Karpas-422 (cell line): ENCODE measurements at regions not wholly inside any gene's neighbourhood (a gene's known extent, or its start where the extent isn't known, plus 50 kb on each side); places are given as distances from the start of the nearest gene placed in this dataset.
"Not testable (repeated sequence)": the region's sequence is repeated elsewhere in the genome, so short reads cannot be mapped to it uniquely, and the experiment has no call there.

Experiments used
- DNase-seq: peaks from one replicate; pipeline ENCODE4 v3.0.0-alpha.2; 2015
- H2AFZ ChIP-seq: fragments of 200-600 bp; sonication (generic); 2 replicates; pipeline ENCODE4 v1.6.1; 2014; ENCODE audit warnings: antibody characterized with exemption, low read length, mixed read lengths
- H3K27ac ChIP-seq: fragments of 200-600 bp; sonication (generic); 2 replicates; pipeline ENCODE4 v1.5.1; 2014; ENCODE audit warnings: mild to moderate bottlenecking, low read length, moderate library complexity
- H3K27me3 ChIP-seq: fragments of 200-600 bp; sonication (generic); 2 replicates; pipeline ENCODE4 v1.6.1; 2014; ENCODE audit warnings: low read length, mixed read lengths
- H3K36me3 ChIP-seq: fragments of 200-600 bp; sonication (generic); 2 replicates; pipeline ENCODE4 v1.6.1; 2014; ENCODE audit warnings: low read length, mixed read lengths; ENCODE audit not compliant: insufficient read depth
- H3K4me1 ChIP-seq: fragments of 200-600 bp; sonication (generic); 2 replicates; pipeline ENCODE4 v1.6.1; 2014; ENCODE audit warnings: mild to moderate bottlenecking, low read length, mixed read lengths
- H3K4me2 ChIP-seq: fragments of 200-600 bp; sonication (generic); 2 replicates; pipeline ENCODE4 v1.6.1; 2014; ENCODE audit warnings: low read length, low read depth, mild to moderate bottlenecking; ENCODE audit not compliant: poor library complexity, severe bottlenecking
- H3K4me3 ChIP-seq: fragments of 200-600 bp; sonication (generic); 2 replicates; pipeline ENCODE4 v1.5.1; 2014; ENCODE audit warnings: mild to moderate bottlenecking, antibody characterized with exemption, low read length, mixed read lengths
- H3K79me2 ChIP-seq: fragments of 200-600 bp; sonication (generic); 2 replicates; pipeline ENCODE4 v1.6.1; 2014; ENCODE audit warnings: mild to moderate bottlenecking, low read length, mixed read lengths
- H3K9ac ChIP-seq: fragments of 200-600 bp; sonication (generic); 2 replicates; pipeline ENCODE4 v1.6.0; 2014; ENCODE audit warnings: low read length
- H3K9me2 ChIP-seq: fragments of 200-600 bp; sonication (generic), shearing (Covaris generic); replicated peaks from 2 replicates; pipeline ENCODE4 v1.6.0; 2014; ENCODE audit warnings: mild to moderate bottlenecking, low read length, moderate library complexity; ENCODE audit not compliant: insufficient read depth
- H3K9me3 ChIP-seq: fragments of 300-700, 200-600 bp; sonication (generic); 2 replicates; pipeline ENCODE4 v1.6.1; 2014; ENCODE audit warnings: low read length, mixed read lengths
- H4K20me1 ChIP-seq: fragments of 200-600 bp; sonication (generic); 2 replicates; pipeline ENCODE4 v1.6.1; 2014; ENCODE audit warnings: mild to moderate bottlenecking, antibody characterized with exemption, low read length, low read depth; ENCODE audit not compliant: insufficient read depth

- no peak for DNase-seq
- no peaks in the 10 kb centered on the region for H3K79me2 ChIP-seq
- H2AFZ ChIP-seq: no peak overlapping the region
- H3K27me3 ChIP-seq: 0 out of 2 replicates have a peak, but pooled peaks cover 3% of the 10 kb centered on the region
- H3K9me3 ChIP-seq: no peaks in the 10 kb centered on the region
- no peak overlapping the region for H3K27ac ChIP-seq
- H3K4me1 ChIP-seq: no peaks in the 10 kb centered on the region
- no peaks in the 10 kb centered on the region for H3K9me2 ChIP-seq
- H4K20me1 ChIP-seq: no peaks in the 10 kb centered on the region
- H3K9ac ChIP-seq: no peak overlapping the region
- H3K4me2 ChIP-seq: no peak overlapping the region
- no peaks in the 10 kb centered on the region for H3K36me3 ChIP-seq
- no peak overlapping the region for H3K4me3 ChIP-seq
Measured at GRCh38 chr6:20340068-20340848, 61.4 kb upstream of the E2F3 start.

DNA sequence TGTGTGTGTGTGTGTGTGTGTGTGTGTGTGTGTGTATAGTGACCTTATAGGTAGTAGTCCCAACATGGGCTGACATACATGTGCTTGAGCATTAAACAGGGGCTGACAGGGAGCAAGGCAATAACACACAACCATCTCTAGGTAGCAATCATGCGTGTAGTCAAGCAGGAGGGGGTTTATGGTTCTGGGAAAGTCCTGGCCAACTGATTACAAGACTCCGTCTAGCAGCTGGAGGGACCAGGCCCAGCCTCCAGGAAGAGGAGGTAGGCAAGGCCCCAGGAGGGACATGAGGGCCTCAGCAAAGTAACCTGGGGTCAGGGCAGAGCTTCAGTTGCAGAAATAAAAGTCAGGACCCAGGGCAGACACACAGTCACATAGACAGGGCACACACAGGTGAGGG is 60.6 kb upstream of the E2F3 start:
- Histone ChIP-seq H3K9ac (no peak overlapping the region), H2AFZ (no peak overlapping the region), H3K36me3 (no peaks in the 10 kb centered on the region), H3K9me3 (no peaks in the 10 kb centered on the region), H3K4me1 (no peaks in the 10 kb centered on the region), H3K79me2 (no peaks in the 10 kb centered on the region), H3K4me2 (no peak overlapping the region), H3K27ac (no peak overlapping the region), H3K9me2 (no peaks in the 10 kb centered on the region), H3K4me3 (no peak overlapping the region), H3K27me3 (0 out of 2 replicates have a peak, but pooled peaks cover 3% of the 10 kb centered on the region), H4K20me1 (no peaks in the 10 kb centered on the region)
- no peak for DNase-seq

GRCh38 chr6:20341564-20341963 is 60.1 kb upstream of the E2F3 start:
- no peaks in the 10 kb centered on the region for H3K79me2 ChIP-seq
- H3K4me2 ChIP-seq: no peak overlapping the region
- no peaks in the 10 kb centered on the region for H3K27me3 ChIP-seq
- no peaks in the 10 kb centered on the region for H3K9me3 ChIP-seq
- H4K20me1 ChIP-seq: no peaks in the 10 kb centered on the region
- H2AFZ ChIP-seq: no peak overlapping the region
- no peaks in the 10 kb centered on the region for H3K9me2 ChIP-seq
- H3K4me3 ChIP-seq: no peak overlapping the region
- H3K27ac ChIP-seq: no peak overlapping the region
- DNase-seq: no peak
- H3K36me3 ChIP-seq: no peaks in the 10 kb centered on the region
- no peak overlapping the region for H3K9ac ChIP-seq
- no peaks in the 10 kb centered on the region for H3K4me1 ChIP-seq

- H3K9ac ChIP-seq, H3K27me3 ChIP-seq, H3K9me2 ChIP-seq, H2AFZ ChIP-seq, H3K27ac ChIP-seq, H3K9me3 ChIP-seq, H3K4me1 ChIP-seq, H3K4me2 ChIP-seq, H3K79me2 ChIP-seq, DNase-seq, H4K20me1 ChIP-seq, H3K36me3 ChIP-seq, H3K4me3 ChIP-seq: not testable (repeated sequence)
Measured at GRCh38 chr6:20346948-20347347, 54.7 kb upstream of the E2F3 start.

- Histone ChIP-seq H3K9ac (no peak overlapping the region), H3K79me2 (no peaks in the 10 kb centered on the region)
Measured at GRCh38 chr6:20348041-20348440, 53.6 kb upstream of the E2F3 start.

GRCh38 chr6:20349225-20349624 is 52.5 kb upstream of the E2F3 start:
- Histone ChIP-seq H3K79me2 (no peaks in the 10 kb centered on the region), H3K27ac (no peak overlapping the region), H3K9me3 (no peaks in the 10 kb centered on the region), H3K4me3 (no peak overlapping the region), H3K4me1 (no peaks in the 10 kb centered on the region), H3K9ac (no peak overlapping the region), H3K36me3 (no peaks in the 10 kb centered on the region), H2AFZ (no peak overlapping the region), H3K4me2 (no peak overlapping the region), H3K27me3 (no peaks in the 10 kb centered on the region), H4K20me1 (no peaks in the 10 kb centered on the region), H3K9me2 (no peaks in the 10 kb centered on the region)
- no peak for DNase-seq

More at GRCh38 chr6:20348041-20348440, 53.6 kb upstream of the E2F3 start:
- Histone ChIP-seq H4K20me1 (no peaks in the 10 kb centered on the region), H3K36me3 (no peaks in the 10 kb centered on the region), H2AFZ (no peak overlapping the region), H3K27me3 (no peaks in the 10 kb centered on the region), H3K4me1 (no peaks in the 10 kb centered on the region), H3K4me3 (no peak overlapping the region), H3K9me2 (no peaks in the 10 kb centered on the region), H3K9me3 (no peaks in the 10 kb centered on the region), H3K4me2 (no peak overlapping the region), H3K27ac (no peak overlapping the region)
- DNase-seq: no peak

- Histone ChIP-seq H2AFZ (no peak overlapping the region), H3K36me3 (no peaks in the 10 kb centered on the region), H3K9me2 (no peaks in the 10 kb centered on the region), H3K4me2 (no peak overlapping the region), H3K27ac (no peak overlapping the region), H3K9ac (no peak overlapping the region), H3K27me3 (no peaks in the 10 kb centered on the region), H4K20me1 (no peaks in the 10 kb centered on the region), H3K4me1 (no peaks in the 10 kb centered on the region), H3K4me3 (no peak overlapping the region), H3K9me3 (no peaks in the 10 kb centered on the region), H3K79me2 (no peaks in the 10 kb centered on the region)
- no peak for DNase-seq
Measured at GRCh38 chr6:20350215-20350614, 51.5 kb upstream of the E2F3 start.

GRCh38 chr6:20351534-20351933 is 50.1 kb upstream of the E2F3 start:
- Histone ChIP-seq H3K4me1 (no peaks in the 10 kb centered on the region), H3K4me3 (no peak overlapping the region), H3K9me2 (no peaks in the 10 kb centered on the region), H3K36me3 (no peaks in the 10 kb centered on the region), H3K27ac (no peak overlapping the region), H3K4me2 (no peak overlapping the region), H3K9ac (no peak overlapping the region), H4K20me1 (no peaks in the 10 kb centered on the region), H3K27me3 (no peaks in the 10 kb centered on the region), H2AFZ (no peak overlapping the region), H3K79me2 (no peaks in the 10 kb centered on the region), H3K9me3 (no peaks in the 10 kb centered on the region)
- DNase-seq: no peak
